ENCODE measurements at regions not wholly inside any gene's neighbourhood (a gene's known extent, or its start where the extent isn't known, plus 50 kb on each side); places are given as distances from the start of the nearest gene placed in this dataset.

DNA sequence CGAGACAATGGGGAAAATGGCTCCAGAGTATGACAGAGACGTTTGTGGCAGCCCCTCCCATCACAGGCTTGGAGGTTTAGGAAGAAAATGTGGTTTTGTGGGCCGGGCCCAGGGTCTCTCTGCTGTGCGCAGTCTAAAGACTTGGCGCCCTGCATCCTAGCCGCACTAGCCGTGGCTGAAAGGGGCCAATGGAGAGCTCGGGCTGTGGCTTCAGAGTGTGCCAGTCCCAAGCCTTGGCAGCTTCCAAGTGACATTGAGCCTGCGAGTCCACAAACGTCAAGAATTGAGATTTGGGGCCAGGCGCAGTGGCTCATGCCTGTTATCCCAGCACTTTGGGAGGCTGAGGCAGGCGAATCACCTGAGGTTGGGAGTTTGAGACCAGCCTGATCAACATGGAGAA lies 513.1 kb downstream of the PCDH17 start:
- TF ChIP-seq, protein P1, sequence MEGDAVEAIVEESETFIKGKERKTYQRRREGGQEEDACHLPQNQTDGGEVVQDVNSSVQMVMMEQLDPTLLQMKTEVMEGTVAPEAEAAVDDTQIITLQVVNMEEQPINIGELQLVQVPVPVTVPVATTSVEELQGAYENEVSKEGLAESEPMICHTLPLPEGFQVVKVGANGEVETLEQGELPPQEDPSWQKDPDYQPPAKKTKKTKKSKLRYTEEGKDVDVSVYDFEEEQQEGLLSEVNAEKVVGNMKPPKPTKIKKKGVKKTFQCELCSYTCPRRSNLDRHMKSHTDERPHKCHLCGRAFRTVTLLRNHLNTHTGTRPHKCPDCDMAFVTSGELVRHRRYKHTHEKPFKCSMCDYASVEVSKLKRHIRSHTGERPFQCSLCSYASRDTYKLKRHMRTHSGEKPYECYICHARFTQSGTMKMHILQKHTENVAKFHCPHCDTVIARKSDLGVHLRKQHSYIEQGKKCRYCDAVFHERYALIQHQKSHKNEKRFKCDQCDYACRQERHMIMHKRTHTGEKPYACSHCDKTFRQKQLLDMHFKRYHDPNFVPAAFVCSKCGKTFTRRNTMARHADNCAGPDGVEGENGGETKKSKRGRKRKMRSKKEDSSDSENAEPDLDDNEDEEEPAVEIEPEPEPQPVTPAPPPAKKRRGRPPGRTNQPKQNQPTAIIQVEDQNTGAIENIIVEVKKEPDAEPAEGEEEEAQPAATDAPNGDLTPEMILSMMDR (IDR thresholded peaks at IDR 0.05; ENCODE audit: low read depth, low read length, poor library complexity, severe bottlenecking) = no peak
- no peak for TF ChIP-seq EZH2phosphoT487 (IDR thresholded peaks at IDR 0.05; ENCODE audit: borderline replicate concordance, low read length)

Measured in DOHH2 (cell line).